ENCODE measurements at regions not wholly inside any gene's neighbourhood (a gene's known extent, or its start where the extent isn't known, plus 50 kb on each side); places are given as distances from the start of the nearest gene placed in this dataset.

DNA sequence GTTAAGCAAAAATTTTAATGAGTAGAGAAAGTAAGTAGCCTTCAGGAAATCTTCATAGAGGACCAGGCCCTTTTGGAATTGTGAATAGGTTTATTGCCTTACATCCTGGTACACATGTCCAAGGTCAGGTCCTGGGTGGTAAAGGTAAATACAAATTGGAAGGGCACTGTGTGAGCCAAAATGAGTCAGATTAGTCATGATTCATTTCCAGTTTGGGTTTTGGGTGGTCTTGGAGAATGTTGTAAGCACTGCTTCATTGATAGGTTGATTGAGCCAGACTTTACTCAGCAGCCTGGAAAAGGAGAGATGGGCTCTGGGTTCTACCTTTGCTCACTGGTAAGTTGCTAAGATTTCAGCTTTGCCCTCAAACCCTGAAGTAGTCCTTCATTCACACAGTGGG, 82.5 kb upstream of the ZNF169 start:
- TF ChIP-seq, protein P1, sequence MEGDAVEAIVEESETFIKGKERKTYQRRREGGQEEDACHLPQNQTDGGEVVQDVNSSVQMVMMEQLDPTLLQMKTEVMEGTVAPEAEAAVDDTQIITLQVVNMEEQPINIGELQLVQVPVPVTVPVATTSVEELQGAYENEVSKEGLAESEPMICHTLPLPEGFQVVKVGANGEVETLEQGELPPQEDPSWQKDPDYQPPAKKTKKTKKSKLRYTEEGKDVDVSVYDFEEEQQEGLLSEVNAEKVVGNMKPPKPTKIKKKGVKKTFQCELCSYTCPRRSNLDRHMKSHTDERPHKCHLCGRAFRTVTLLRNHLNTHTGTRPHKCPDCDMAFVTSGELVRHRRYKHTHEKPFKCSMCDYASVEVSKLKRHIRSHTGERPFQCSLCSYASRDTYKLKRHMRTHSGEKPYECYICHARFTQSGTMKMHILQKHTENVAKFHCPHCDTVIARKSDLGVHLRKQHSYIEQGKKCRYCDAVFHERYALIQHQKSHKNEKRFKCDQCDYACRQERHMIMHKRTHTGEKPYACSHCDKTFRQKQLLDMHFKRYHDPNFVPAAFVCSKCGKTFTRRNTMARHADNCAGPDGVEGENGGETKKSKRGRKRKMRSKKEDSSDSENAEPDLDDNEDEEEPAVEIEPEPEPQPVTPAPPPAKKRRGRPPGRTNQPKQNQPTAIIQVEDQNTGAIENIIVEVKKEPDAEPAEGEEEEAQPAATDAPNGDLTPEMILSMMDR (conservative IDR thresholded peaks at IDR 0.05 in 1 of 2, IDR thresholded peaks at IDR 0.05 in 1 of 2; ENCODE audit: extremely low read depth in 1 of 2, insufficient read depth in 1 of 2, low read depth in 1 of 2, low read length in 2 of 2) = no peak
- TF ChIP-seq EZH2 (IDR thresholded peaks at IDR 0.05; ENCODE audit: borderline replicate concordance, low read length) = no peak

All from mammary epithelial cell (primary cell).